ENCODE measurements at regions not wholly inside any gene's neighbourhood (a gene's known extent, or its start where the extent isn't known, plus 50 kb on each side); places are given as distances from the start of the nearest gene placed in this dataset.

DNA sequence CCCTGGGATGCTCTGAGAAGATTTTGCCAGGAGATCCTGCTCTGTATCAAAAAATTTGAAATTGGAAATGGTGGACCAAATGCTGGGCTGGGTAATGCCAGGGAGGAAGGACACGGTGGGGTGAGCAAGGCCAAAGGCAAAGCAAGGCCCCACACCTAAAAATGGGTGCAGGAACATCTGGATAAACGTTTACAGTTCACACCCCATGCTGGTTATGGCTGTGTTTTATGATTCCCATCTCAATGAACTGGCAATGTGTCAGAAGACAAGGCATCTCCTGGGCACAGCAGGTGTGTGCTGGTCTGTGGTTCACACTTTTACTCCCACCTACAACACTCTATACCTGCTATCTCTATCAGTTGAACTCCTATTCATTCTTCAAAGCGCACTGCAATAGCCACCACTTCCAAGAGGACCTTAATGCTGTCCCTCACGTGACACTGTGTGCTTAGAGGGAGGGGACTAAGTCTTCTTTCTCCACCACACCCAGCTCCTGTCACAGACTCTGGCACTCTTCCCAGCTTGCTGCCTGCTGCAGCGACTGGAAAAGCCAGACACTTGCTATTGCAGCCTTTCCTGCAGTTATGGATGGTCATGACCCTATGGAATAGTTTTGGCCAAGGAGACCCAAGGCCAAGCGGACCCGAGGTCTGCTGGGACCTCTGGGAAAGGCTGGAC lies 277.5 kb downstream of the CTTN start:
- CTCF ChIA-PET (ENCODE audit: low intra/inter-chr PET ratio, low total read pairs): no interaction called here
- WGBS (ENCODE audit: low lambda C conversion rate): 90% methylated on average over 5 of the region's 7 CpGs

More for the DNA sequence above, 277.5 kb downstream of the CTTN start:
- Histone ChIP-seq H3K79me2 (ENCODE audit: insufficient read depth, low read length) (no peaks in the 10 kb centered on the region), H2AFZ (ENCODE audit: low read length) (no peak overlapping the region), H3K36me3 (replicated peaks in 1 of 2; ENCODE audit: control insufficient read depth in 1 of 2, insufficient read depth in 2 of 2, low read length in 2 of 2) (peaks cover 2 to 6% of the 10 kb centered on the region in 2 experiments; a peak in 3 of 5 replicates), H3K4me2 (ENCODE audit: low read depth, low read length) (no peak overlapping the region), H3K27me3 (ENCODE audit: control insufficient read depth in 1 of 2, insufficient read depth in 2 of 2, low read length in 2 of 2) (no peaks in the 10 kb centered on the region), H3K9ac (ENCODE audit: insufficient read depth, low read depth, low read length) (no peak overlapping the region), H3K4me1 (ENCODE audit: insufficient read depth, low read length) (no peaks in the 10 kb centered on the region), H4K20me1 (ENCODE audit: insufficient read depth, low read length) (peaks cover 3% of the 10 kb centered on the region; the same call in 1 of the 2 replicates), H3K9me3 (ENCODE audit: low read length) (no peaks in the 10 kb centered on the region), H3K27ac (ENCODE audit: extremely low read length, insufficient read depth, low read length) (no peak overlapping the region), H3K4me3 (replicated peaks in 1 of 3; ENCODE audit: insufficient read depth in 1 of 3, low read depth in 2 of 3, low read length in 3 of 3) (no peak overlapping the region)
- ATAC-seq (no peak), DNase-seq (ENCODE audit: low spot score) (no peak), FAIRE-seq (no peak)
- in situ Hi-C loops (cut with HindIII; ENCODE audit: extremely low pct_ligation_motif_present, low pct_unique_long_range_greater_than_20kb) (no loop called here), intact Hi-C loops (cut with micrococcal nuclease; ENCODE audit: unreplicated experiment) (no loop called here)
- TF ChIP-seq ZNF10 (CRISPR knock-in tag; IDR thresholded peaks at IDR 0.05; ENCODE audit: borderline replicate concordance, low read depth) (no peak), ZNF333 (CRISPR knock-in tag; IDR thresholded peaks at IDR 0.05; ENCODE audit: borderline replicate concordance) (no peak), ZNF160 (CRISPR knock-in tag; IDR thresholded peaks at IDR 0.05) (no peak), ZNF816 (CRISPR knock-in tag; IDR thresholded peaks at IDR 0.05; ENCODE audit: borderline replicate concordance) (no peak)
- TF ChIP-seq, protein P1, sequence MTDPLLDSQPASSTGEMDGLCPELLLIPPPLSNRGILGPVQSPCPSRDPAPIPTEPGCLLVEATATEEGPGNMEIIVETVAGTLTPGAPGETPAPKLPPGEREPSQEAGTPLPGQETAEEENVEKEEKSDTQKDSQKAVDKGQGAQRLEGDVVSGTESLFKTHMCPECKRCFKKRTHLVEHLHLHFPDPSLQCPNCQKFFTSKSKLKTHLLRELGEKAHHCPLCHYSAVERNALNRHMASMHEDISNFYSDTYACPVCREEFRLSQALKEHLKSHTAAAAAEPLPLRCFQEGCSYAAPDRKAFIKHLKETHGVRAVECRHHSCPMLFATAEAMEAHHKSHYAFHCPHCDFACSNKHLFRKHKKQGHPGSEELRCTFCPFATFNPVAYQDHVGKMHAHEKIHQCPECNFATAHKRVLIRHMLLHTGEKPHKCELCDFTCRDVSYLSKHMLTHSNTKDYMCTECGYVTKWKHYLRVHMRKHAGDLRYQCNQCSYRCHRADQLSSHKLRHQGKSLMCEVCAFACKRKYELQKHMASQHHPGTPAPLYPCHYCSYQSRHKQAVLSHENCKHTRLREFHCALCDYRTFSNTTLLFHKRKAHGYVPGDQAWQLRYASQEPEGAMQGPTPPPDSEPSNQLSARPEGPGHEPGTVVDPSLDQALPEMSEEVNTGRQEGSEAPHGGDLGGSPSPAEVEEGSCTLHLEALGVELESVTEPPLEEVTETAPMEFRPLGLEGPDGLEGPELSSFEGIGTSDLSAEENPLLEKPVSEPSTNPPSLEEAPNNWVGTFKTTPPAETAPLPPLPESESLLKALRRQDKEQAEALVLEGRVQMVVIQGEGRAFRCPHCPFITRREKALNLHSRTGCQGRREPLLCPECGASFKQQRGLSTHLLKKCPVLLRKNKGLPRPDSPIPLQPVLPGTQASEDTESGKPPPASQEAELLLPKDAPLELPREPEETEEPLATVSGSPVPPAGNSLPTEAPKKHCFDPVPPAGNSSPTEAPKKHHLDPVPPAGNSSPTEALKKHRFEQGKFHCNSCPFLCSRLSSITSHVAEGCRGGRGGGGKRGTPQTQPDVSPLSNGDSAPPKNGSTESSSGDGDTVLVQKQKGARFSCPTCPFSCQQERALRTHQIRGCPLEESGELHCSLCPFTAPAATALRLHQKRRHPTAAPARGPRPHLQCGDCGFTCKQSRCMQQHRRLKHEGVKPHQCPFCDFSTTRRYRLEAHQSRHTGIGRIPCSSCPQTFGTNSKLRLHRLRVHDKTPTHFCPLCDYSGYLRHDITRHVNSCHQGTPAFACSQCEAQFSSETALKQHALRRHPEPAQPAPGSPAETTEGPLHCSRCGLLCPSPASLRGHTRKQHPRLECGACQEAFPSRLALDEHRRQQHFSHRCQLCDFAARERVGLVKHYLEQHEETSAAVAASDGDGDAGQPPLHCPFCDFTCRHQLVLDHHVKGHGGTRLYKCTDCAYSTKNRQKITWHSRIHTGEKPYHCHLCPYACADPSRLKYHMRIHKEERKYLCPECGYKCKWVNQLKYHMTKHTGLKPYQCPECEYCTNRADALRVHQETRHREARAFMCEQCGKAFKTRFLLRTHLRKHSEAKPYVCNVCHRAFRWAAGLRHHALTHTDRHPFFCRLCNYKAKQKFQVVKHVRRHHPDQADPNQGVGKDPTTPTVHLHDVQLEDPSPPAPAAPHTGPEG (CRISPR knock-in tag; IDR thresholded peaks at IDR 0.05): no peak
- TF ChIP-seq, protein P2, sequence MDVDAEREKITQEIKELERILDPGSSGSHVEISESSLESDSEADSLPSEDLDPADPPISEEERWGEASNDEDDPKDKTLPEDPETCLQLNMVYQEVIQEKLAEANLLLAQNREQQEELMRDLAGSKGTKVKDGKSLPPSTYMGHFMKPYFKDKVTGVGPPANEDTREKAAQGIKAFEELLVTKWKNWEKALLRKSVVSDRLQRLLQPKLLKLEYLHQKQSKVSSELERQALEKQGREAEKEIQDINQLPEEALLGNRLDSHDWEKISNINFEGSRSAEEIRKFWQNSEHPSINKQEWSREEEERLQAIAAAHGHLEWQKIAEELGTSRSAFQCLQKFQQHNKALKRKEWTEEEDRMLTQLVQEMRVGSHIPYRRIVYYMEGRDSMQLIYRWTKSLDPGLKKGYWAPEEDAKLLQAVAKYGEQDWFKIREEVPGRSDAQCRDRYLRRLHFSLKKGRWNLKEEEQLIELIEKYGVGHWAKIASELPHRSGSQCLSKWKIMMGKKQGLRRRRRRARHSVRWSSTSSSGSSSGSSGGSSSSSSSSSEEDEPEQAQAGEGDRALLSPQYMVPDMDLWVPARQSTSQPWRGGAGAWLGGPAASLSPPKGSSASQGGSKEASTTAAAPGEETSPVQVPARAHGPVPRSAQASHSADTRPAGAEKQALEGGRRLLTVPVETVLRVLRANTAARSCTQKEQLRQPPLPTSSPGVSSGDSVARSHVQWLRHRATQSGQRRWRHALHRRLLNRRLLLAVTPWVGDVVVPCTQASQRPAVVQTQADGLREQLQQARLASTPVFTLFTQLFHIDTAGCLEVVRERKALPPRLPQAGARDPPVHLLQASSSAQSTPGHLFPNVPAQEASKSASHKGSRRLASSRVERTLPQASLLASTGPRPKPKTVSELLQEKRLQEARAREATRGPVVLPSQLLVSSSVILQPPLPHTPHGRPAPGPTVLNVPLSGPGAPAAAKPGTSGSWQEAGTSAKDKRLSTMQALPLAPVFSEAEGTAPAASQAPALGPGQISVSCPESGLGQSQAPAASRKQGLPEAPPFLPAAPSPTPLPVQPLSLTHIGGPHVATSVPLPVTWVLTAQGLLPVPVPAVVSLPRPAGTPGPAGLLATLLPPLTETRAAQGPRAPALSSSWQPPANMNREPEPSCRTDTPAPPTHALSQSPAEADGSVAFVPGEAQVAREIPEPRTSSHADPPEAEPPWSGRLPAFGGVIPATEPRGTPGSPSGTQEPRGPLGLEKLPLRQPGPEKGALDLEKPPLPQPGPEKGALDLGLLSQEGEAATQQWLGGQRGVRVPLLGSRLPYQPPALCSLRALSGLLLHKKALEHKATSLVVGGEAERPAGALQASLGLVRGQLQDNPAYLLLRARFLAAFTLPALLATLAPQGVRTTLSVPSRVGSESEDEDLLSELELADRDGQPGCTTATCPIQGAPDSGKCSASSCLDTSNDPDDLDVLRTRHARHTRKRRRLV (CRISPR knock-in tag; IDR thresholded peaks at IDR 0.05): no peak
- TF ChIP-seq, protein P3, sequence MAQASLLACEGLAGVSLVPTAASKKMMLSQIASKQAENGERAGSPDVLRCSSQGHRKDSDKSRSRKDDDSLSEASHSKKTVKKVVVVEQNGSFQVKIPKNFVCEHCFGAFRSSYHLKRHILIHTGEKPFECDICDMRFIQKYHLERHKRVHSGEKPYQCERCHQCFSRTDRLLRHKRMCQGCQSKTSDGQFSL (CRISPR knock-in tag; IDR thresholded peaks at IDR 0.05): no peak
- BruUV-seq (replicated peaks): no TSS peak
- POLR2A ChIA-PET: no interaction called here
